ENCODE measurements at regions not wholly inside any gene's neighbourhood (a gene's known extent, or its start where the extent isn't known, plus 50 kb on each side); places are given as distances from the start of the nearest gene placed in this dataset.

DNA sequence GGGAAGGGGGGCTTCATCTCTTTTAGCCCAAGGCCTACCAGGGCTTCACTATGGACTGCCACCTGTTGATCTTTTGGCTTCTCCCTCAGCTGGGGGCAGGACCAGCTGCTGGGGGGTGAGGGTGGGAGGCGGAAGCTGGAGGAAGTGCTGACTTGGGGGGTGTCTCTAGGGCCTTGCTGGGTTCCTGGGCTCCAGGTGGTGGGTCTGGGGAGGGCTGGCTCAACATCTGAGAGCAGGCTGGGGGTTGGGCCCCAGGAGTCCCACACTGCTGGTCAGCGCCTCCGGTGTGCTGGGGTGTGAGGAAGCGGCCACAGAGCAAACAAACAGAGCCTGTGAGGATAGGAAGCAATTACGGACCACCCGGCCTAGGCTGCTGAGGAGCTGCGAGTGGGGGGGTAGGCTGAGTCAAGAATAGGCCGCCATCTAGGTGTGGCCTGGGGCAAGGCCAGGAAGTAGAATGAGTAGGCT, 85.7 kb downstream of the EFNB1 start:
- H3K36me3 ChIP-seq (ENCODE audit: control insufficient read depth, insufficient read depth, low read length) = no peaks in the 10 kb centered on the region
- H4K20me1 ChIP-seq (ENCODE audit: insufficient read depth, low read length) = no peaks in the 10 kb centered on the region
- no peak for DNase-seq
- no peak overlapping the region for H3K4ac ChIP-seq (ENCODE audit: low read depth, low read length)
- no peaks in the 10 kb centered on the region for H3K9me3 ChIP-seq (ENCODE audit: control insufficient read depth, insufficient read depth, low read length)
- no peak overlapping the region for H2BK15ac ChIP-seq (ENCODE audit: low read depth, low read length)
- intact Hi-C loops (cut with micrococcal nuclease) (no loop called here), in situ Hi-C loops (cut with MboI; ENCODE audit: low sequenced_read_pairs) (no loop called here), dilution Hi-C loops (cut with HindIII; ENCODE audit: low sequenced_read_pairs, unreplicated experiment) (no loop called here)
- no peaks in the 10 kb centered on the region for H3K9me1 ChIP-seq (ENCODE audit: insufficient read depth, low read length)
- H2AK5ac ChIP-seq (ENCODE audit: low read depth, low read length) = no peak overlapping the region
- no peak for TF ChIP-seq RCOR1 (IDR thresholded peaks at IDR 0.05; ENCODE audit: insufficient replicate concordance, low read length)
- TF ChIP-seq, protein P1, sequence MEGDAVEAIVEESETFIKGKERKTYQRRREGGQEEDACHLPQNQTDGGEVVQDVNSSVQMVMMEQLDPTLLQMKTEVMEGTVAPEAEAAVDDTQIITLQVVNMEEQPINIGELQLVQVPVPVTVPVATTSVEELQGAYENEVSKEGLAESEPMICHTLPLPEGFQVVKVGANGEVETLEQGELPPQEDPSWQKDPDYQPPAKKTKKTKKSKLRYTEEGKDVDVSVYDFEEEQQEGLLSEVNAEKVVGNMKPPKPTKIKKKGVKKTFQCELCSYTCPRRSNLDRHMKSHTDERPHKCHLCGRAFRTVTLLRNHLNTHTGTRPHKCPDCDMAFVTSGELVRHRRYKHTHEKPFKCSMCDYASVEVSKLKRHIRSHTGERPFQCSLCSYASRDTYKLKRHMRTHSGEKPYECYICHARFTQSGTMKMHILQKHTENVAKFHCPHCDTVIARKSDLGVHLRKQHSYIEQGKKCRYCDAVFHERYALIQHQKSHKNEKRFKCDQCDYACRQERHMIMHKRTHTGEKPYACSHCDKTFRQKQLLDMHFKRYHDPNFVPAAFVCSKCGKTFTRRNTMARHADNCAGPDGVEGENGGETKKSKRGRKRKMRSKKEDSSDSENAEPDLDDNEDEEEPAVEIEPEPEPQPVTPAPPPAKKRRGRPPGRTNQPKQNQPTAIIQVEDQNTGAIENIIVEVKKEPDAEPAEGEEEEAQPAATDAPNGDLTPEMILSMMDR (conservative IDR thresholded peaks at IDR 0.05; ENCODE audit: low read depth, low read length) = no peak
- no peak overlapping the region for H3K23ac ChIP-seq (ENCODE audit: low read depth, low read length)
- no peak overlapping the region for H2AK9ac ChIP-seq (replicated peaks; ENCODE audit: low read depth, low read length, poor library complexity)
- H4K5ac ChIP-seq (ENCODE audit: low read depth, low read length) = no peak overlapping the region
- no peak overlapping the region for H2BK5ac ChIP-seq (ENCODE audit: low read depth, low read length, poor library complexity, severe bottlenecking)
- ChIA-PET CTCF (no interaction called here), POLR2A (ENCODE audit: unreplicated experiment) (no interaction called here)
- H3K27me3 ChIP-seq (ENCODE audit: control insufficient read depth, insufficient read depth, low read length) = peaks cover 30% of the 10 kb centered on the region
- H2AFZ ChIP-seq (replicated peaks; ENCODE audit: low read length, poor library complexity) = no peak overlapping the region
- WGBS, 2 experiments (ENCODE audit: extremely low coverage in 2 of 2, insufficient read length in 1 of 2) = 20% methylated on average over 1 of the region's 8 CpGs; no CpG with 5 or more reads in 1 of the 2 experiments
- ATAC-seq (ENCODE audit: low read depth) = no peak
- no peak overlapping the region for H3K27ac ChIP-seq (ENCODE audit: insufficient read depth, low read length)
- H3K56ac ChIP-seq (ENCODE audit: extremely low read depth, insufficient read depth, low read length) = no peak overlapping the region
- no peak overlapping the region for H3K4me3 ChIP-seq (ENCODE audit: insufficient read depth, low read depth, low read length)
- H2BK120ac ChIP-seq (ENCODE audit: low read depth, low read length) = no peak overlapping the region
- no peaks in the 10 kb centered on the region for H3K79me1 ChIP-seq (ENCODE audit: low read depth in 1 of 2, low read length in 2 of 2)
- H2BK20ac ChIP-seq (ENCODE audit: low read depth, low read length) = no peak overlapping the region
- no peak overlapping the region for H3K14ac ChIP-seq (replicated peaks; ENCODE audit: low read depth, low read length)
- H3K4me2 ChIP-seq (ENCODE audit: low read depth, low read length) = no peak overlapping the region
- H3K18ac ChIP-seq (ENCODE audit: low read depth, low read length) = no peak overlapping the region
- no peak overlapping the region for H4K8ac ChIP-seq (ENCODE audit: low read depth in 2 of 2, low read length in 2 of 2)
- no peak overlapping the region for H4K91ac ChIP-seq (ENCODE audit: insufficient read depth, low read depth, low read length)
- BruUV-seq (replicated peaks) = no TSS peak
- H3K9ac ChIP-seq (ENCODE audit: low read depth, low read length) = no peak overlapping the region
- H3K4me1 ChIP-seq (ENCODE audit: control insufficient read depth, insufficient read depth, low read length) = peaks cover 2% of the 10 kb centered on the region; the same call in 1 of the 2 replicates

Data from IMR-90 (cell line).